Inflammatory macrophage treated with lipopolysaccharide for 4 hours (primary cell): ENCODE measurements at regions not wholly inside any gene's neighbourhood (a gene's known extent, or its start where the extent isn't known, plus 50 kb on each side); places are given as distances from the start of the nearest gene placed in this dataset.
A peak's percentile ranks its signal among the peaks of the same experiment; 100 is the strongest.
"Not testable (repeated sequence)": the region's sequence is repeated elsewhere in the genome, so short reads cannot be mapped to it uniquely, and the experiment has no call there.

Experiments used
- DNase-seq: peaks from one replicate; pipeline ENCODE4 v3.0.0-alpha.2; 2020

DNA sequence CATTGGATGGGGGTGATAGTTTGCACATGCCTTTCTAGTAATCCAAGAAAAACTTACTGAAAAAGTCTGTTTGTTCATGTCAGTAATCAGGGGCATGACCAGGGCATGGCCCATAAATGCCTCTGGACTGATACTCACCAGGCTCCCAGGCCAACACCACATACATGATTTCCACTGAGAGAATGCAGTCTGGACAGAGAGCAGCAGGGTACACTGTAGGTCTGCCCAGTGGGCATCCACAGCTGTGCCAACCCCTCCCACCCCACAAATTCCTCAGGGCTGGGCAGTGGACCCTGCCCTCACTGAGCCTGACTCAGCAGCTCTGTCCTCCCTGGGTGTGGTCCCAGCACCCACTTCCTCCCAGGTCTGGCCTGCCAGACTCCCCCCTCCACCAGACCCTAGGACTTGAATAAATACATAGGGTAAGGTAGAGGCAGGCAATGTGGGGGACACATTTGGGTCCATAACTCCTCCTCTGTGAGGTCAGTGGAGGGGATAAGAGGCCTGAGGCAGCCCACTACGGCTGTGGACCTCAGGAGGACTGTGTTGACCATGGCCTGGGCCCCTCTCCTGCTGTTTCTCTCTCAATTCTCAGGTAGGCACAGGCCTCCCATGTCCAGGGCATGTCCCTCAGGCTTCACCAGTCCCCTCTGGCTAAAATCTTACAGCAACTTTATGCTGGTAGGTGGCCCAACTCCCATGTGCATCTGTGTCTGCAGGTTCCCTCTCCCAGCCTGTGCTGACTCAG lies 92.2 kb upstream of the TOP3B start:
- no peak for DNase-seq

DNA sequence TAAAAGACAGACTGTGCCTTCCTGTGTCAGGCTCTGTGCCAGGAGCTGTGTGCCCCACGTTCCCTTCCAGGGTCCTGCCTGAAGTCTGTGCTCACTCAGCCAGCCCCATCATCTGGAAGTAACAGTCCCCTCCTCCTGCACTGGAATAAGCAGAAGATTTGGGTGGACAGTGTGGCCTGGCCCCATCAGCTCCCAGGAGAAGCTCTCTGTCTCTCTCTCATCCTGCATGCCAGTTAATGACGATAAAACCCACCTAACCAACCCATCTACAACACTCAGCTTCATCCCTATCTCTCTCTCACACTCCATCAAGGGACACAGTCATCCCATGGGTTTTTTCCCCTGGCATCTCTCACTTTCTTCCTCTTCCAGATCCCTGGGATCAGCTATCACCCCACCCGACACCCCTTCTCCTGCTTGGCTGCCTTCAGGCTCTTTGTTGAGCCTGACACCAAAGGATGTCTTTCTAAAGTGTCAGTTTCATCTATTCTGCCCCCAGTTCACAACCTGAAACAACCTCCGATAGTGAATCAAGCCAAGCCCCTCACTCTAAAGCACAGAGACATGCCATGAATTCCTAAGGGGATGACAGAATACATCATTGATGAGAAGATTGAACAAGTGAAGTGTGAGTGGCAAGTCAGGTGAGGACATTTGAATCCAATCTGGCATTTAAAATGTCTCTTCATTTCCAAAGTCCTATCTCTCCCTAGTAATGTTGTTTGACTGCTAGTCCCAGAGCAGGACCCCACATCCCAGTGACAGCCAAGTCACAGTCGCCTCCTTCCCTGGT lies 91.4 kb upstream of the TOP3B start:
- DNase-seq: no peak

DNA sequence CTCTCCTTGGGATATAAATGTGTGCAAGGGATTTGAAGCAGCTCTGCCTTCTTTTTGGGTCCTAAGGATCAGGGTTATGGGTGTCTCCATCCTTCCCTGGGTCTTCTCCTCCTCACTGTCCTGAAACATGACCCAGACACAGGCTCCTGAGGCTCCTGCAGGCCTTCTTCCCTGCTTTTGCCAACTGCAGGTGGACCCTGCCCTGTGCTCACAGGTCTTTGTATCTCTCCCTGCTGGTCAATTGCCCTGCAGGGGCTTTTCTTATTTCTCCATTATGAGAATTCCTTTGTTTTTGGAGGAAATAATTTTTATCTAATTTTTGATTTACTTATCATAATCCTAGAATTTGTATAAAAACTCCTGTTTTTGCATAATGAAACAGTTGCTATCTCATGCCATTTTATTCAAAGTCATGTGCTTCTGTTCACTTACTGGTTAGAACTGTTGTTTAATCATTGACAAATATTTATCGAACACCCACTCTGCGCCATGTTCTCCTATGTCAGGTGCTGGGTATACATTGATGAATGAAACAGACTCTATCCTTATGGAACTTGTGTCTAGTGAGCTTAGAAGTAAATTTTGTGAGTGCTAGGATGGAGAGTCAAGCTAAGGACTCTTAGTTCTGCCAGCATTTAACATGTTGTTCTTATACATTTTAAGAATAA lies 89.7 kb upstream of the TOP3B start:
- no peak for DNase-seq

DNA sequence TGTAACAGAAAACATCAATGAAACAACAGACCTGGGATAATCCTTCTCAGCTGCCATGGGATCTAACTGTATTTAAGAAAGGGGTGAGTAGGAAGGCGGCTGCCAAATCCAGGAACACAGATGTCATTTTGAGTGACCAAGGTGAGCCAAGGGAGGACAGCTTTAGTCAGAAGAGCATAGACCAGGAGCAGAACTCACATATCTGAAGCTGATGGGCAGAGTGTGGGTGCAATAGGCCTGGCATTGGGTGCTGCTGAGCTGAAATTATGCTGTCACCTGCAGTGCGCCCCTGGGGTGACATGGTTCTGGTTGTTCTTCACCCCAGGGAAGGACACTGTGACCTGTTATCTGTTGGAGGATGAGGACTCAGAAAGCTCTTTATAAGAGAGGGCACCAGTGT lies 88.9 kb upstream of the TOP3B start:
- DNase-seq: no peak

DNA sequence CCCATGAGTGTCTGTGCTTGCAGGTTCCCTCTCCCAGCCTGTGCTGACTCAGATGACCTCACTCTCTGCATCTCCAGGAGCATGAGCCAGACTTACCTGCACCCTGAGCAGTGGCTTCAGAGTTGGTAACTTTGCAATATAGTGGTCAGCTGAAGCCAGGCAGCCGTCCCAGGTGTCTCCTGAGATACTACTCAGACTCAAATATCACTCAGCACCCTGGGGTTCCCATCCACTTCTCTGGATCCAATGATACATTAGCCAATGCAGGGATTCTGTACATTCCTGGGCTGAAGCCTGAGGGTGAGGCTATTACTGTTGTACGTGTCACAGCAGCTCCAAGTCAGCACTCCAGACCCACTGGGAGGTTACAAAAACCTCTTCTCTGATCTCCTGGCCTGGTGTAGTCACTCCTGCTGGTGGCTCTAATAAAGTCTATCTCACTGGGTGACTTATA lies 87.8 kb upstream of the TOP3B start:
- DNase-seq: no peak

DNA sequence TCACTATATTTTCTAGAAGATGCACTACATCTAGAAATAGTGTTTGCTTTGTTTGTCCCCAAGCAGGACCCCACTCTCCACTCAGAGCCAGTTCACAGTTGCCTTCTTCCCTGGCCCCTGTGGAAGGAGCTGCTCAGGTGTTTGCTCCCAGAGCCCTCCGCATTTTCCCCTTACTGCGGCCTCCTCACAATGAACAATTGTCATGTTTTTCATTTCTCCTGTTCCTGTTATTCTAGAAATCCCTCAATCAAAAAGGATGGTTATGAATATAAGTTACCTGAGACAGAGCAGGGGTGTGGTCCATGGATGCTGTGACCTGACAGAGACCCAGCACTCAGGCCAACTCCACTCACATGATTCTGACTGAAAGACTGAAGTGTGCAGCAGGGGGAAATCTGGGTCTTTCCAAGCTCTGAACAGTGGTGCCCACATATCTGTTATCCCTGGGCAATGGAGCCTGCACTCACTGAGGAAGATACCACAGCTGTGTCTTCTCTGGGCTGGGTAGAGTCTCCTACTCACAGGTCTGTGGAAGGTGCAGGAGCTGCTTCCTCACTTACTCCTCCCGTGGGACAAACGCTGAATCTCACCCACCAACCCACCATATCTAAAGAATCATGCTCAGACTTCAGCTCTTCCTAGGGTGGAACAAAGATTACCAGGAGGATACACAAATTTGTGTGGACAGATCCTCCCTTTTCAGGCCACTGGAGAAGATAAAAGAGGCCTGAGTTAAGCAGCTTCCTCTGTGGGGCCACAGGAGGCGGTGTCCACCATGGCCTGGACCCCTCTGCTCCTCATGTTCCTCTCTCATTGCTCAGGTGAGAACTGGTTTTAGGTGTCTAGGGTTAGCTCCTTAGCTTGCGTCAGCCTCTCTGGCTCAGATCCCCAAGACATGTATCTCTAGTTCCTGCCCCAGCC lies 87.1 kb upstream of the TOP3B start:
- no peak for DNase-seq

DNA sequence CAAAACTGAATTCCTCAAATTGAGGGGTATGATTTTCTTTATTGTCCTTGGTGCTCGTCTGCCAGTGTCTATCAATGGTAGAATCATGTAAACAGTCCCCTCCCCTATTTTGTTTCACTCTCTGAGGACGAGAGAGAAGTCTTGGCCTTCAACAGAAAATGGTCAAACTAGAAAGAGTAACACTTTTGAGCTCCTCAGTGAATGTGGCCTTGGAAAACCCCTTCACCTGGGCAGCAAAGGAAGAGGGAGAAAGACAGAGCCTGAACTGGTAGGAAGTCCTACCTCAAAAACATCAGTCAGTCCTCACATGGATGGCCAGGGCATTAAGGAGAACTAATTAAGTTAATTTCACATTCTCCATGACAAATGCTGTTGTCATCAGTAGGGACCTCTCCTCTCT lies 86.1 kb upstream of the TOP3B start:
- DNase-seq: no peak

DNA sequence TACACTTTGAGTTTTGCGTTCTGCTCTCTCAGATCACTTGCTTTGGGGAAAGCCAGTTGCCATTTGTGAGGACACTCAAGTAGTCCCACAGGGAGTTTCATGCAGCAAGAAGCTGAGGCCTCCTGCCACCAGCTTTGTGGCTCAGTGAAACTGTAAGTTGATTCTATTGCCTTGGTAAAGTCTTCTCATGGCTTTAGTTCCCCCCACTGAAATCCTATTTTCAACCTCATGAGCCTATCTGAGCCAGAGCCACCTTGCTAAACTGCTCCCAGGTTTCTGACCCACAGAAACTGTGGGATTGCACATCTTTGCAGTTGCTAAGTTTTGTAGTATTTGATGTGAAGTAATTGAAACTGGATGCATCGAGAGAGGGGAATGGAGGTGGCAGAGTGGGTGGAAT lies 85.4 kb upstream of the TOP3B start:
- DNase-seq: no peak

DNA sequence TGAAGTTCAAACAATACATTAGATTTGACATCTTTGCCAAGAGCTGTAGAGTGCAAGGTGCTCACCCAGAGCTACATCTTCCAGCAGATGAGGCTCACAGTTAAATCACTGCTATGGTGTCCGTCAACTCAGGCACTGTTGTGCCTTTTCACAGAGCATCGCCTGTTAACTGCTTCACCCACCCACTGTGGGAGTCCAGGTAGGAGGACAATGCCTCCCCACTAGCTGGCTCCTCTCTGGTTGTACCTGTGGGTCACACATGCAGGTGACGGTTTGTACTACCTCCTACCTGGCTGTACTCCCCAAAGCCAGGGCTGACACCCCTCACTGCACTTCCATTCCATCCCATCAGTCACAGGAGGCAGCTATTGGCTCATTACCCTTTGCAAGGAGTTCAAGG lies 84.6 kb upstream of the TOP3B start:
- DNase-seq: no peak

DNA sequence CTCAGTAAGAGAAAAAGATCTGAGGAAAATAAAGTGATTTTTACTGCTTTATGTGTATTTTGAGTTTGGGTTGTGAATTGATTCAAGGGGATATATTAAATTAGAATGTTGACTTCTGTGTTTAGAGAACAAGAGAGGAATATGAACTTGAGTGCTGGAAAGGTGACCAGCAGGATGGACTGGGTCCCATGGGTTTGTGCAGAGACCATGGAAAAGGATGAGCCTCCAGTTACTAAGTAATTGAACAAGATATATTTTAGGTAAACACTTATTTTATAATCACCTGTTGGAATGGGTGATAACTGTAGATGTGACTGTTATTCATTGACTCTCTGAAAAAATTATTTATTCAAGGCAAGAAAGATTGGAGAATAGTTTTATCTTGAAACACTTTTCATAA lies 82.0 kb upstream of the TOP3B start:
- DNase-seq: no peak

DNA sequence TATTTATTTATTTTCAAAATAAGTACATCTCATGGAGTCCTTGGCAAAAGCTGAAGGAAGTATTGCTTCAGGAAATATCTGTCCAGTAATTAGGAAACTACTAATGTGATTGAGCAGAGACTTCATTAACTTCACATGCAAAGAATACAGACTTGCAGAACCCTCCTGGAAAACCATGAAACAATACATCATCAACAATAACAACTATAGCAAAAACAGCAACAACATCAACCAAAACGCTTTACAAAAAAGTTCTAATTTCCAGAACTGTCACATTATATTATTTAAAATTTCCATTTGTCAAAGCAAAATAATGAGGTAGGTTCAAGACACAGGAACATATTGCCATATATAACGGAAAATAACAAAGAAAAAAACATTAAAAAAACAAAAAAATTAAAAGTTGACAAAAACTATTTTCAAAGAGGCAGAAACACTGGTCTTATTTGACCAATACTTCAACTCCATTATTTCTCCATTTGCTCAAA lies 79.8 kb upstream of the TOP3B start:
- no peak for DNase-seq

DNA sequence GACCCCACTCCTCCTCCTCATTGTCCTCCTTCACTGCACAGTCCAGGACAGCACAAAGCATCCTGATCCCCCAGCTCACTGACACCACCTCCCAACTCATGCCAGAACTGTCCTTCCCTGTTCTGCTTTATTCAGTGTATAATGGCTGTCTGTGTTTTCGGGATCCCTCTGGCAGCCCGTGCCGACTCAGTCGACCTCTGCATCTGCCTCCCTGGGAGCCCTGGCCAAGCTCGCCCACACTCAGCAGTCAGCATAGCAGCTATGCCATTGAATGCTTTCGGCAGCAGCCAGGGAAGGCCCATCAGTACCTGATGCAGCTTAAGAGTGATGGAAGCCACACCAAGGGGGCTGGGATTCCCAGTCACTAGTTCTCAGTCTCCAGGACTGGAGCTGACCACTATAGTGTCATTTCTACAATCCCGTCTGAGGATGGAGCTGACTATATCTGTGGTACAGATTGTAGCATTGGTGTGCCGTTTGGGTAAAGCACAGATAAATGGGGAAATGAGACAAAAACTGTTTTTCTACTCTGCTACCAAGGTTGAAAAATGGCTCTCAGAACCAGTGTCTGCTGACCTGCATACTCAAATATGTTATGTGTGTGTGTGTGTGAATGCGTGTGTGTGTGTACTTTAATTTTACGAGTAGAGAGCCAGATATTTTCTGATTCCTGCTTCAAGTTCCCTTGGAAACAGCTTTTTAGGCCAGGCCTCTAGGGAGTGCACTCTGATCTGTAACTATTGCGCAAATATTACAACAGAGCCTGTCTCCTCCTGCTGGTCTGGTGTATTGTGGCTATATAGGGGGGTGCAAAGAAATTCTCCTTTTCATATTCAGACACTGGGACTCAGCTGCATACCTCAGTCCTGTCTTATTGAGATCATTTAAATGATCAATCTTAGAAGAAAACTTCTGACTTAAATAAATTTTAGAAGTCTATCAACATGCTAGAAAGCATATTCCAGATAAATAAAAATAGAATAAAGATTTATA lies 78.8 kb upstream of the TOP3B start:
- peak; percentile 81 for DNase-seq

DNA sequence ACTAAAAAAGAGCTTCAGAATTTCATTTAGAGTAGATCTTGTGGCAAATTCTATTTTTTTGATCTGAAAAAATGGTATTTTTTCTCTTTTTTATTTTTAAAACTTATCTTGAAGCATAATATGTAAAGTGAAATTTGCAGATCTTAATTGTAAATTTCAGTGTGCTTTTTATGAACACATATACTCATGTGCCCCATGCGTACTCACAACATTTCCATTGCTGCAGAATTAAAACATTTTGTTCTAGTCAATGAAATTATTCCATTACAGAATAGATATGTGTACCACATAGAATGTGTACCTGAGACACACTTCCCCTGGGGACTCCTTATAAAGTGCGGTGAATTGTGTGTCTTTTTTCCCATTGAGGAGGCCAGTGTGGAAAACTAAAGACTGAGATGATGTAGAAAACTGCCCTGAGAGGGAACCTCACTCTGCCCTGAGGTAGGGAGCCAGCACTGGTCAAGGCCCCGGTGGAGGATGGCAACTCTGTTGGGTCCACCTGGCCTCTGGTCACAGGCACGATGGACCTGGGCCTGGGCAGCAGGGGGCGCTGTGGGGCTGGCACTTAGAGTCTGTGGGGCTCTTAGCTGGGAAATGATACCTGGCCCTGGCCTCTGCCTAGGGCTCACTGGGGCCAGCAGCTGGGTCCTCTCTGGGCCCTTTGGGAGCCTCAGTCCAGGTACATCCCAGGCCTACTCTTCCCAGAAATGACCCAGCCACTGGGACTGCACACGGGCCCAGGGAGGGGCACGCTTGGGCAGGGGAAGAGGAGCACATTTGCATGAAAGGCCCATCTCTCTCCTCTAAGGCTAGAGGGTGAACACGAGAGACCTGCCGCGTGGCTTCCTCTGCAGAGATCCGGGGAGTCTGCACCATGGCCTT lies 77.9 kb upstream of the TOP3B start:
- peak; percentile 69 for DNase-seq

DNA sequence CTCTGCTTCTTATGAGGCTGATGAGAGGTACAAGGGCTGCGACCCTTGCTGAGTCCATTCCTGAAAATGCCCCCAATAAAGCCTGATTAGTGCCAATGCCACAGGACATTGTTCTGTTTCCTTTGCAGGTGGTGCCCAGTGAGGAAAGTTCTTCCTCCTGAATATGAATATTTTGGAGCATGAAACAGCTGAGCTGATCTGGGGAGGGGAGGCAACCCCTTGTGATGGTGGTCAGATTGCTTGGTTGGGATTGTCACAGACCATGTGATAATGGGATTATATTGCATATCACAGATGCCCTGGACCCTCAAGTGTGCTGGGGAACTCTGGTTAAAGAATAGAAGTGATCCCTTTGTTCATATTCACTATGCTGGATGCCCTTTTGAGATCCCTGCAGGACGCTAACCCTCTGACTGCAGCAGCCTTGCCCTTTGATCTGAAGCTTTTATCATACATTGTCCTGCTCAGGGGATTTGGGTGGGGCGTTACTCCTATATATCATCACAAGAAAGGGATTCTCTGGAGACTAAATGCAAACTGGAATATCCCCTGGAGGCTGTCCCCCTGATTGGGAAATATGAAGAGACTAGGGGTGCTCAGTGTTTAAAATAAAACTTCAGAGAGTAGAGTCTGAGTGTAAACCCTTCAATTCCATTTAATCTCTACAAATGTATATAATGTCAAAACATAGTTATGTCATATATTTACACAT lies 76.9 kb upstream of the TOP3B start:
- no peak for DNase-seq

DNA sequence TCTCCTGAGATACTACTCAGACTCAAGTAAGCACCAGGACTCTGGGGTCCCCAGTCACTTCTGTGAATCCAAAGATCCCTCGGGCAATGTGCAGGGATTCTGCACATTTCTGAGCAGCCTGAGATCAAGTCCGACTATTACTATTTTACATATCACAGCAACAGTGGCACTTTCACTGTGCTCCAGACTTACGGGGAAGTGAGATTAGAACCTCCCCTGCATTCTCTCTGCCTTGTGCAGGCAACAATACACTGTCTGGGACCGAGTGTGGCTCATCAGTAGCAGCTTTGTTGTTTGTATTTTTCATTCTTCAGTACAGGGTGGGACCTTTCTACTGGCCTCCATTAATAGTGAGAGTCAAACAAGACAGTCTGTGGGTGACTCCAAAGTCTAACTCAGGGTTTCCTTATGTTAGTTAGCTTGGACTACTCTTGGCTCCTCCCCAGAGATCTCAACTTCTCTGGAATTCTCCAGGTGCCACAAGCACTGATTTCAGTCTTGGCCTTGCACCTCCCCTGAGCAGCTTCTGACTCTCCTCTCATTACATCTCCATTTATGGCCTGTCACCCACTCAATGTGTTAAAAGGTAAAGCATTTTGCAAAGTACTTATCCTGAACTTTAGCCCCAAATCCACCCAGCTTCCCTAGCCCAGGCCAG lies 76.2 kb upstream of the TOP3B start:
- peak; percentile 40 for DNase-seq

DNA sequence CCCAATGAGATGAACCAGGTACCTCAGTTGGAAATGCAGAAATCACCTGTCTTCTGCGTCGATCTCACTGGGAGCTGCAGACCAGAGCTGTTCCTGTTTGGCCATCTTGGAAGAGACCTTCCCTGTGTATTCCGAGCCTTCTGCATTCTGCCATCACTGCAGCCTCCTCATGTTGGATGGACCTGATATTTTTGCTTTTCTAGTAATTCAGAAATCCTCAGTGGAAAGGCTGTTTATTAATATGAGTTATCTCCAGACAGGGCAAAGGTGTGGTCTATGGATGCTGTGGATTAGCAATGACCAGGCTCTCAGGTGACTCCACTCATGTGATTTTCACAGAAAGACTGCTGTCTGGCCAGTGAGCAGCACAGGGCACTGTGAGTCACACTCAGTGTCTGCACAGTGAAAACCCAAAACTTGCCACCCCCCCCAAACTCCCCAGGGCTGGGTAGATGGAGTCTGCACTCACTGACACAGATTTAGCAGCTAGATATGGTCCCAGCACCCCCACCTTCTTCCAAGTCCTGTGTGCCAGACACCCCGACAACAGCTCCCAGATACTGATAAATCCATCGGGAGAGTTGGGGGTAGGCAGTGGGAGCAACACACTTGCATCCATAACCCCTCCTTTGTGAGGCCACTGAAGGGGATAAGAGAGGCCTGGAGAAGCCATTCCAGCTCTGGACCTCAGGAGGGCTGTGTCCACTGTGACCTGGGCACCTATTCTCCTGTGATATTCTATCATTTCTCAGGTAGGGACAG lies 75.2 kb upstream of the TOP3B start:
- no peak for DNase-seq

DNA sequence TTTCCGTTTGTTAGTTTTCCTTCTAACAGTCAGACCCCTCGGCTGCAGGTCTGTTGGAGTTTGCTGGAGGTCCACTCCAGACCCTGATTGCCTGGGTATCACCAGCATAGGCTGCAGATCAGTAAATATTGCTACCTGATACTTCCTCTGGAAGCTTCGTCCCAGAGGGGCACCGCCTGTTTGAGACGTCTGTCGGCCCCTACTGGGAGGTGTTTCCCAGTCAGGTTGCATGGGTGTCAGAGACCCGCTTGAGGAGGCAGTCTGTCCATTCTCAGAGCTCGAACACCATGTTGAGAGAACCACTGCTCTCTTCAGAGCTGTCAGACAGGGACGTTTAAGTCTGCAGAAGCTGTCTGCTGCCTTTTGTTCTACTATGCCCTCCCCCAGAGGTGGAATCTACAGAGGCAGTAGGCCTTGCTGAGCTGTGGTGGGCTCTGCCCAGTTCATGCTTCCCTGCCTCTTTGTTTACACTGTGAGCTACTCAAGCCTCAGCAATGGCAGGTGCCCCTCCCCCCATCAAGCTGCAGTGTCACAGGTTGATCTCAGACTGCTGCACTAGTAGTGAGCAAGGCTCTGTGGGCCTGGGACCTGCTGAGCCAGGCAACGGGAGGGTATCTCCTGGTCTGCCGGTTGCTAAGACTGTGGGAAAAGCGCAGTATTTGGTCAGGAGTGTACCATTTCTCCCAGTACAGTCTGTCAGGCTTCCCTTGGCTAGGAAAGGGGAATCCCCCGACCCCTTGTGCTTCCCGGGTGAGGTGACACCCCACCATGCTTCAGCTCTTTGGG lies 74.4 kb upstream of the TOP3B start:
- DNase-seq: not testable (repeated sequence)
